Ramos (cell line): ENCODE measurements at regions not wholly inside any gene's neighbourhood (a gene's known extent, or its start where the extent isn't known, plus 50 kb on each side); places are given as distances from the start of the nearest gene placed in this dataset.

Experiments used
- in situ Hi-C: fragments of 300-500 bp; cut with MboI; formaldehyde crosslinking; loops from one replicate; pipeline ENCODE4 v1.14.3; 2022; ENCODE audit warnings: low sequenced_read_pairs; ENCODE audit not compliant: unreplicated experiment

DNA sequence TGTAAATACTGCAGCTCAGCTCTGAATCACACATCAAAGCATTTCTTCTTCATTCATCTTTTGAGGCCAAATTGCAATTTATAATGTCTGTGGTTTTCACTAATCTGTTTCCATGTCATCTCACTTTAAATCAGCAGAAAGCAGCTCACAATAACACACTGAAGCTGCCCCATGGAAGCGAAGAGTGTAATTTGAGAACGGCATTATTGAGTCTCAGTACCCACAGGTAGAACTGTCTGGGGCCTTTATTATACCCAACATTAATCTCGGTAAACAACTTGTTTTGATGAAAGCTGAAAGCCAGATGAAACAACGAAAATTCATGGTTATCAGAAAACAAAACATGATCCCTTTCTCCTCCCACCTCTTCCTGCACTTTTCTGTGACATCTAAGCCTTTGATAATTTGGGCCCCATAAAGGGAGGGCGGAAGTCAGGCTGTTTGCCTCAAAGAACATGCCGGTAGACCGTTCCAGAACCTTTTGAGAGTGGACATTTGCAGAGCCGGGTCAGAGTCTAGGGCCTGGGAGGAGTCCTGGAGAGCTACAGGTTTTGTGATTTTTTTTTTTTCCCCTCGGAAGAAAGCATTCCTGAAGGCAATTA, 68.2 kb upstream of the SESN3 start:
- in situ Hi-C loops, result no loop called here

GRCh38 chr11:95297680-95298452, 66.9 kb upstream of the SESN3 start:
- in situ Hi-C loops, result no loop called here

DNA sequence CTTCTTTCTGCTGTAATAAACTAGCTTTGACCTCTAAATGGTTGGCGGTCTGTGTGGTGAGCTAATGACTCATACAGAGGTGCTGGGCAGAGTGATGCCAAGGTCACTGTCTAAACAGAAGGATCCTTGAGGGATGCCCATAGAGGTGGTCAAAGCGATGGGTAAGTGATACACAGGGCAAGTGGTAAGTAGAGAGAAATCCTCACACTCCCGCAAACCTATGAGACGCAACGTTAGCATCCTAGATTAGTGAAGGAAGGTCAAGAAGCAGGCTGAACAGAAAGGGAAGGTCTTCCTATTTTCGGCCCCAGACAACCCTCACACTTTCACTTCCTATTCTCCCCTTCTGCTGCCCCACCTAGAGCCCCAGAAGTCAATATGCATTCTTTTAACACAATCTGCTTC, 65.6 kb upstream of the SESN3 start:
- in situ Hi-C loops, result no loop called here

DNA sequence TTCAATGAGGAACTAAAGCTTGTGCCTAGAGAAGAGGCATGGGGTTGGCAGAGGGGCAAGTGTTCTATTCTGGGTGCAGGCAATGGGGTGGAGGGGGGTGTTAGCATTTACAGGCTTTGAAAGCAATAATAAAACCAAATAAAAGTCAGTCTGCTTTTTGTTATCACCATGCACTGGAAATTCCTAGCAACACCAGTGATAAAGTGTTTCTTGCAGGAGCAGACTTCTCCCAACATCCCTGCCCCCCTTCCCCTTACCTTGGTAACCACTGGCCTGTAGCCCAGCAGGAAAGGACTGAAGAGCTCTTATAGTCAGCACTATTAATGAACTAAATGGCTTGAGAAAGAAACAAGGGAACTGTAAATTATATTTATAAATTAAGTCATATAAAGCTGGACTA, 65.2 kb upstream of the SESN3 start:
- in situ Hi-C loops, result no loop called here

GRCh38 chr11:95295382-95296149, 64.6 kb upstream of the SESN3 start:
- in situ Hi-C loops, result no loop called here

- in situ Hi-C loops, result no loop called here
These were observed 63.7 kb upstream of the SESN3 start for GRCh38 chr11:95294701-95295100.

DNA sequence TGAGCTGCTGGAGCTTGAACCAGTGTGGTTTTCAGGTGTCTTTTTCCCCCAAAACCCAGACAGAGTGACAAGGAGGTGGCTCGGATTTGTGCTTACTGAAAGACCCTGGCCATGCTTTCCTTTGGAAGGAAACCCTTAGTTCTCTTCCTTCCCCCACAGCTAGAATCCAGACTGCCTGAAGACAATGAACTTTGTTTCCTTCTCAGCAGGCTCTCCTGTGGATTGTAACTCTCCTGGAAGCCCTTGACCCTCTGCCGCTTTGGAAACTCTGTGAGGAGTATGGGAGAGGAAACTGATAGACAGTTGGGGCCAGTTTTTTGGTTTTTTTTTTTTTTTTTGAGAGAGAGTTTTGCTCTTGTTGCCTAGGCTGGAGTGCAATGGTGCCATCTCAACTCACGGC, 62.1 kb upstream of the SESN3 start:
- in situ Hi-C loops, result no loop called here

GRCh38 chr11:95291946-95292345, 60.9 kb upstream of the SESN3 start:
- in situ Hi-C loops, result no loop called here

GRCh38 chr11:95289378-95290101, 58.5 kb upstream of the SESN3 start:
- in situ Hi-C loops, result no loop called here

DNA sequence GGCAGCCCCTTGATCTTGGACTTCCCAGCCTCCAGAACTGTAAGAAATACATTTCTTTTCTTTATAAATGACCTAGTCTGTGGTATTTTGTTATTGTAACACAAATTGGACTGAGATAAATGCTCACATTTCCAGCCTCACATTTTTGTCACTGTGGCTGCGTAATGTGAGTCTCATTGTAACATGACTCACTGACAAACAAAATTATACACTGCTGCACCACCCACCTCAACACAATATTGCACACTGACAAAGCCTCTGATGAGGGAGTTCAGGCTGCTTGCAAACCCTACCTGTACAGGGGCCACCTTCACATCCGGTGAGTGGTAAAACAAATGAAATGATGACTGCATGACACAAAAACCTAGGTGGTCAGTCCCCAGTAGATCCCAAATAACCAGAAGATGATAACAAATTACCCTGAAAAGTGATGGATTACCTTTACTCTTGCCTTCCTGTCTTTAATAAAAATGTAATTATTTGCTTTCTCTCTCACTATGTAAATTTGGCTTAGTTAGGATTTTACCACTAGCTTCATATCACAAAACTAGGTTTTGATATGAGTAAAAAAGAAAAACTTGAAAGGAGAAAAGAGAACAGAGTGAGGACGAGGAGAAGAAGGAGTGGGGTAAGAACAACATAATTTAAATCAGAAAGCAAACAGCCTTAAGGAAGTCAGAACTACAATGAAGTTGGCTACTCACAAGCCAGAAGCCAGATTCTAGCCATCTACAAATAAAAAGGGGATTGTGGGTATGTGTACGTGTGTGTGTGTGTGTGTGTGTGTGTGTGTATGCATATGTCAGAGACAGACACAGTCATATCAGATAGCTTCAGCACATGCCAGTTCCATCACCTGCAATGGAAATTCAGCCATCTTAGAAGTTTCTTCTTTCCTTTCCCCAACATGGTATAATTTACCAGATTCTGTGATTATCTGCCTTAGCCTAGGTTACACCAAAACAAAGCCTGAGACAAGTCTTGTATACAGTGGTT, 53.4 kb upstream of the SESN3 start:
- in situ Hi-C loops, result no loop called here

DNA sequence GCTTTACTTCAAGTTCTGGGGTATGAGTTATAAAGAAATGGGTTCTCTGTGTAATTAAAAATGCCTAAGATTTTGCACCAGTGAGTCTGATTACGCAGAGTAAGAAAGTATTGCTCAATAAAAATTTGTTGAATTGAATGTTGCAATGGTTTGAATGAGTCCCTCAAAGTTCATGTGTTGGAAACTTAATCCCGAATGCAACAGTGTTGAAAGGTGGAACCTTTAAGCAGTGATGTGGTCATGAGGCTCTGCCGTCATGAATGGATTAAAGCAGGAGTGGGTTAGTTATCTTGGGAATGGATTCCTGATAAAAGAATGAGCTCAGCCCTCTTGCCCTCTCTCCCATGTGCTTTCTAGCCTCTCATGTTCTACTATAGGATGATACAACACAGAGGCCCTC, 52.6 kb upstream of the SESN3 start:
- in situ Hi-C loops, result no loop called here

- in situ Hi-C loops, result no loop called here
These were observed 52.1 kb upstream of the SESN3 start for GRCh38 chr11:95283146-95283545.

DNA sequence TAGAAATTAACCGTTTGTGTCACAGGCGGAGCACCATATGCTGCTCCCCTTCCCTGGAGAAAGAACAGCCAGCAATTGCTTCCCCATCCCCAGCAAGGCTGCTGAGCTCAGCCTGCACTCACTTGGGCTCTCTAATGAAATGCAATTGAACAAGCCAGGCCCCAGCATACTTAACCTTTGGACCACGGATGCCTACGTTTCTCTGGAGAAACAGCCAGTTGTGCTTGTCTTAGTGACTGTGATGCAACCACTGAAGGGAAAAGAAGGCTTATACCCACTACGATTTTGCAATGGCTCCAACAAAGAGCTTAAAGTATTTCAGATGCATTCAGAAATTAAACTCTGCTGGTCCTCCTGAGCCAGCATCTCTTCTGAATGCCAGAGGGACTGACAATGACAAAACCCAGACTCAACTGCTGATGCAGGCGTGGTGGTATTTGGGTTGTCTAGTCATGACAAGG, 51.3 kb upstream of the SESN3 start:
- in situ Hi-C loops, result no loop called here
